GM18861 (cell line): ENCODE measurements at regions not wholly inside any gene's neighbourhood (a gene's known extent, or its start where the extent isn't known, plus 50 kb on each side); places are given as distances from the start of the nearest gene placed in this dataset.
"Not testable (repeated sequence)": the region's sequence is repeated elsewhere in the genome, so short reads cannot be mapped to it uniquely, and the experiment has no call there.

ENCODE experiments used
- ATAC-seq: cut with Tn5 transposase; IDR thresholded peaks from one replicate; pipeline ENCODE4 v1.9.1; 2021; ENCODE audit not compliant: unreplicated experiment

DNA sequence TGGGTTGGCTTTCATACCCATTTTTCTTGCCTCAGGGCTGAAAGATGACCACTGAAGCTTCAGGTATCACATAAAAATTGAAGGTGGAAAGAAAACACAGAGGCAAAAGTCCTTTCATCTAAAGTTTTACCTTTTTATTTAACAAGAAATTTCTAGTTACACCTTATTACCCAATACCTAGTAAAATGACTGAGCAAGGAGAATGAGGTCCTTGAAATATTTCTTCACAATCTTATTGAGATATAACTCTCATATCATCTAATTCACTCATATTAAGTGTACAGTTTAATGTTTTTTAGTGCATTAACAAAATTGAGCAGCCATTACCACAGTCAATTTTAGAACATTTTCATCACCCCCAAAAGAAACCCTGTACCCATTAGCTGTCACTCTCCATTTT, 112.9 kb upstream of the ADTRP start:
- ATAC-seq, result no peak

GRCh38 chr6:11890849-11891248, 112.2 kb upstream of the ADTRP start:
- no peak for ATAC-seq

DNA sequence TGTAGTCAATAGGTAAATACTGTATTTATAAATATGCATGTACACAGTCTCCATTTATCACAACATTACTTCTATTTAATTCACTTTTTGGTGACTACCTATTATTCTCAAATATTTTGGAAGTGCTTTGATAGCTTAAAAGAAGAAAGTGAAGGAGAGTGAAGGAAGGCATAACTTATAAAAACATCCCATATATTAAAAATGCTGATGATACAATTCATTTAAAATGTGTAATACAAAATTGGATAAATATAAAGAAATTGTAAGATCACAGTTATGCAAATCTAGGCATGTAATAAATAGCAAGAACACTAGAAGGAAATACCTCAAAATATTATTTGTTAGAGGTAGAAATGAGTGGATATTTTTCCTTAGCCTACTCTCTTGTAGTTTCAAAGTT, 111.6 kb upstream of the ADTRP start:
- ATAC-seq, result no peak

DNA sequence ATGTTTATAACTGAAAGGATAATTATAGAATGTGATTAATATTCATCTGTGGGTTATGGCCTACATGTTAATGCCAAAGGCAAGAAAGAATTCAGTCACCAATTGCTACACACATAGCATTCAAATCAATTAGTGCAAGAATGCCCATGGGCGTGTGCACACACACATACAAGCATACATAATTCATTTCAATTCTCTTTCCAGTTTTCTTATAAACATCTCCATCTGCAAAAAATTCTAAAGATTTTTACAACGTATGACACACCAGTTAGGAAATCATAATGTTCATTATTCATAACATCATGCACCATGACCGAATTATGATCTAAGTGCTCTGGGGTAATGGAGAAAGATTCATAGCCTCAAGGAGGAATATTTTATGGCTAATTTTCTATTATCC, 111.0 kb upstream of the ADTRP start:
- no peak for ATAC-seq

GRCh38 chr6:11888727-11889126, 110.1 kb upstream of the ADTRP start:
- no peak for ATAC-seq

DNA sequence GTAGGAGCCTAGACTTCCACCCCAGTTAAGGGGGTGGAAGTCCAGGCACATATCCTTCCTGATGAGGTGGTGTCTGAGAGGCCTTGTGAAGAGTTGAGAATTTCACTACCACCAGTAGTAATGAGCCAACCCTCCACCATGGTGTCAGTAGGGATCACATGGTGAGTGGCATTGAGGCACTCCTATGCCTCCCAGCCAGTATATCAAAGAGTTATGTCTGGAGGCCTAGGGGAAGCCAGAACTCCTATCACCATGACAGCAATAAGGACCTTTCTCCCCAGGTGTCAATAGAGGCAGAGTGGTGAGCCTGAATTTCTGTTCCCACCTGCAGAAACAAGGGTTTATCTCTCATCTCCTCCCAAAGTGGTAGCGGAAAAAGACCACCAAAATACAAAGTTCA, 106.6 kb upstream of the ADTRP start:
- no peak for ATAC-seq

DNA sequence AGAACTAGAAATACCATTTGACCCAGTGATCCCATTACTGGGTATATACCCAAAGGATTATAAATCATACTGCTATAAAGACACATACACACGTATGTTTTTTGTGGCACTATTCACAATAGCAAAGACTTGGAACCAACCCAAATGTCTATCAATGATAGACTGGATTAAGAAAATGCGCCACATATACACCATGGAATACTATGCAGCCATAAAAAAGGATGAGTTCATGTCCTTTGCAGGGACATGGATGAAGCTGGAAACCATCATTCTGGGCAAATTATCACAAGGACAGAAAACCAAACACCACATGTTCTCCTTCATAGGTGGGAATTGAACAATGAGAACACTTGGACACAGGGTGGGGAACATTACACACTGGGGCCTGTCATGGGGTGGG, 104.9 kb upstream of the ADTRP start:
- not testable (repeated sequence) for ATAC-seq

DNA sequence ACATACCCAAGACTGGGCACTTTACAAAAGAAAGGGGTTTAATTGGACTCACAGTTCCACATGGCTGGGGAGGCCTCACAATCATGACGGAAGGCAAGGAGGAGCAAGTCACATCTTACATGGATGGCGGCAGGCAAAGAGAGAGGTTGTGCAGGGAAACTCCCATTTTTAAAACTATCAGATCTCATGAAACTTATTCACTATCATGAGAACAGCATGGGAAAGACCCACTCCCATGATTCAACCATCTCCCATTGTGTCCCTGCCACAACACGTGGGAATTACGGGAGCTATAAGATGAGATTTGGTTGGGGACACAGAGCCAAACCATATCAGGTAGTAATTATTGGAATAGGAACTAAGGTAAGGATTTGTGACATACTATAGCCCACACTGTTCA, 101.6 kb upstream of the ADTRP start:
- ATAC-seq, result not testable (repeated sequence)

- no peak for ATAC-seq
Measured at GRCh38 chr6:11878735-11879134, 100.1 kb upstream of the ADTRP start.

GRCh38 chr6:11878029-11878428, 99.4 kb upstream of the ADTRP start:
- ATAC-seq, result no peak

DNA sequence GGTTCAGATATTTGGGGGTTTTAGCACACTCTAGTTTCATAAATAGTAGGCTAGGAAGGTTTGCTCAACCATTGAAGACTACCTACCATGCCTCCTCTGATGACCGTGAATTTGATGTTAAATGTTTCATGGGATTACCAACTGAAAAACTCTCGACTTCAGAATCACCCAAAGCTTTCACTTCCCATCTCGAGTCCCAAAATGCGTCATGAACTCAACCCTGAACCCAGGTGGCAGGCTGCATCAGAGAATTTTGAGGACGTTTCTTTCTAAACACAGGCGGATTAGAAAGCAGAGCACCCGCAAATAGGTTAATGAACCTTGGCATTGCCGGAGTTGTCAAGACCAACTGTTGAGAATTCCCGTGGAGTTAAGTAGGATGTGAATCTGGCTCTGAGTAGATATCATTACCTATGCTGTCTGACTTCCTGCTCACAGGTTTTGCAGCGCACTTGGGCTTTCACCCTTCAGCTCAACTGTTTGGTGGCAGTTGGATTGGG, 98.4 kb upstream of the ADTRP start:
- peak; percentile 64 for ATAC-seq

DNA sequence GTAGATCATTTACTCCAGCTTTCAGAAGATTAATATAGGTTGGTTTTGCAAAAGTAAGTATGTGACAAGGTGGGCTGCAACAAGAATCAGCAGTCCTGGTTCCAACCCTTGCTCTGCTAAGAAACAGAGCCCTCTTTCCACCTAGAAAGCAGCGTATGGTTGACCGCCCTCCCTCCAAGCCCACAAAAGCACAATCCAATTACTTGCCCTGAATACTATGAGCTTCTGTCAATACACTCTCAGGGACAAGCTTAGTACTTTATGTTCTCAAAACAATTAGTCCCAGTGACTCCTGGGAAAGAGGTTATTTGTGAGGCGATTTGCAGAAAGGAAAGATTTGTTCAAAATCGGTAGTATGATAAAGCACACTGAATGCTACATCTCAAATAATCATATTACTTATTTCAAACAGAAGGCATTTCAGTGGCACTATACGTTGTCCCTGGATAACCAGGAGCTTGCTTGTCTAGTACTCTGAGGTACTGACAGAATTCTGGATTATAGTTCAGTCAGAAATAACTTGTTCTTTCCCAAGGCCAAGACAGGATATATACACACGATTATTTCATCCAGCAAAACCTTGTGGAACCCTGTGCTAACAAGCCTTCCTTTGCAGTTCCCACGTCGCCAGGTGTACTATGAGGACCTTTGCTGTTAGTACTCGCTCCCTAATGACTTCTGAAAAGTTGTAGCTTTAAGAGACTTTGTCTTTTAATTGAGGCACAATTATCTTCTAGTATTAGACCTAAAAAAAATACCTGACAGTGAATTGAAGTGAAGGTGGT, 96.9 kb upstream of the ADTRP start:
- no peak for ATAC-seq

GRCh38 chr6:11869672-11870340, 91.2 kb upstream of the ADTRP start:
- ATAC-seq, result no peak

- ATAC-seq, result no peak
Measured at GRCh38 chr6:11868392-11868791, 89.8 kb upstream of the ADTRP start.

DNA sequence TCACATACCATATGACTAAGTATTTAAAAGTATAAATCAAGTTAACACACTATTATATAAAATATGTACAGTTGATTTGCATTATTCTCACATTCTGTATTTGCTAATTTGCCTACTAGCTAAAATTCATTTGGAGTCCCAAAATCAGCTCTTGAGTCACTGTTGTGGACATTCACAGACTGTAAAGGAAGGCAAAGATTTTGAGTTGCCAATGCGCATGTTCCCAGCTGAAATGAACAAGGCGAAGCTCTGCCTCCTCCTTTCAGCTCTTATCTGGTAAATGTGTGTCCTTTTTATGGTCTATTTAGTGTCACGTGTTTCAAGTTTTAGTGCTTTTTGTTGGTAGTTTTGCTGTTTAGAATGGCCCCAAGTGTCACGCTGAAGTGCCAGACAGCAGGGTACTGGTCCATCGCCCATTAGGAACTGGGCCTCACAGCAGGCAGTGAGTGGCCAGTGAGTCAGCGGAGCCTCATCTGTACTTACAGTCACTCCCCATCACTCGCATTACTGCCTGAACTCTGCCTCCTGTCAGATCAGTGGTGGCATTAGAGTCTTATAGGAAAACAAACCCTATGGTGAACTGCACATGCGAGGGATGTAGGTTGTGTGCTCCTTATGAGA, 87.2 kb upstream of the ADTRP start:
- ATAC-seq, result no peak

DNA sequence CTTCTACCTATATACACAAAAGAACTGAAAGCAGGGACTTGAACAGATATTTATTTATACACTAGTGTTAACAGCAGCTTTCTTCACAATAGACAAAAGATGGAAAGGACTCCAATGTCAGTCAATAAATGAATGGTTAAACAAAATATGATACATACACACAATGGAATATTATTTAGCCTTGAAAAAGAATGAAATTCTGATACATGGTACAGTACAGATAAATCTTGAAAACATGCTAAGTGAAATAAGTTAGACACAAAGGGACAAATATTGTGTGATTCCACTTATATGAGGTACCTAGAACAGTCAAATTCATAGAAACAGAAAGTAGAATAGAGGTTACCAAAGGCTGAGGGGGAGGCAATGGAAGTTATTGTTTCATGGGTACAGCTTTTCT, 79.8 kb upstream of the ADTRP start:
- no peak for ATAC-seq

DNA sequence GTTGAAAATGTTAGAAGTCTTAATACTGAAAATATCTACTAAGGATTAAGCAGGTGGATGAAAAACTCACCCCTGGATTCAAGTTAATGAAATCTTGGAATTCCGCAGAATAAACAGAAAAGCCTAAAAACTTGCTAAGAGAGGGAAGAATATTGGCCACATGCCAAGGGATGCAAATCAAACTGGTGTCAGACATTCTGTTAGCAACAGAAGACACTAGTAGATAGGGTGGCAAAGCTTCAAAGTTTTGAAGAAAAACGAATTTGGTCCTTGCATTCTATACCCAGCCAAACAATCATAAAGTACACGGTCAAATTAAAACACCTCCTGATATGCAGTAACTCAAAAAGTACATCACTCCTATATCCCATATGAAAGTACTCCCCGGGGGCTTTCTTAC, 77.1 kb upstream of the ADTRP start:
- ATAC-seq, result no peak

DNA sequence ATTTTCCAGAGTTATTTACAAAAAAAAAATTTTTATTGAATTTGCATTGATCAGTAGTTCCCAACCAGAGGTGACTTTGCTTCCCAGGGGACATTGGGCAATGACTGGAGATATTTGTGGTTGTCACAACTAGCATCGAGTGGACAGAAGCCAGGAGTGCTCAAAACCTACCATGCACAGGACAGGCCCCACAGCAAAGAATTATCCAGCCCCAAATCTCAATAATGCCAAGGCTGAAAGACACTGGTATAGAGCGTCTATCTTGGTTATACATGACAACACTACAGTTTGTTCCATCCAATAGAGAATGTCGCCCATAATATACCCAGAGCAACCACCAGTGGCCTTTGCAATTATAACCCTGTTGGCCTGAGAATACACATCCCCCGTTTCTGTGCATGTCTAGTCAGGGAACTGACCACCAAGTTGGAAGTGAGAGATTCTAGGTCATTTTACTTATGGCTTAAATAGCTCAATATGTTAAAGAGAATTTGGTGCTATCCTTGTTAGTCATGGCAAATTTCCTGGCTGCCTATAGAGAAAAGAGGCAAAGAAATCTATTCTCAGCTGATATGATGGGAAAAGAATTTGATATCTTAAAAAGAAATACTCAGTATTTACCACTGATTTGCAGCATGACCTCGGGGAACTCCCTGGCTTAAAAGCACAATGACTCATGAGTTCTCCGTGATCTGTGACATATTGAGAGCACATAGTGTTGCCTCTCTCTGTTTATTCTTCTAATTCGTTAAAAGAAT, 76.0 kb upstream of the ADTRP start:
- ATAC-seq, result peak; percentile 46

- ATAC-seq, result no peak
Measured at GRCh38 chr6:11853678-11854407, 75.2 kb upstream of the ADTRP start.

DNA sequence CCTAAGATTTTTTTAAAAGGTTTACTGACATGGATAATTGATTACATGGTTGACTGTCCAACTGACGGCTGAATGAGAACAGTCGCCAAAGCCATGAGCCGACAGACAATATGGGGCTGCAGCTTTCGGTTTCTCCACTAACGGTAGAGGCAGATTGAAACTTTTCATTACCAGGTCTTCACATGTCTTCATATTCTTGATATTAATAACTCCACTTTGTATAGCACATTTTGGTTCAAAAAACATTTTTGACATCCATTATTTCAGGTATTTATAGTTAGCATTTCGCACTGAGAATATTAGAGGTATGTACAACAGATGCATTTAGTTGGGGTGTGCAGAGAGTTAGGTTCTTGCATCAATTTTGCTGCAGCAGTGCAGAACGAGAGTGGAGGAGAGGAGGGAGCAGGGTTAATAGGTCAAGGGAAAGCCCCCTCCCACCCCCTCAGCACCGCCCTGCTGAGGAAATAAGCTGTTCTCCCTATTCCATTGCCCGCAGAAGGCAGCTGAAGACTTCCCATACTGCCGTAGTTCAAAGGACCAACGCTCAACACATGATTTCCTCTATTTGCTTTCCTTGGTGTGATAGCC, 73.6 kb upstream of the ADTRP start:
- no peak for ATAC-seq
